ENCODE measurements at regions not wholly inside any gene's neighbourhood (a gene's known extent, or its start where the extent isn't known, plus 50 kb on each side); places are given as distances from the start of the nearest gene placed in this dataset.

GRCh38 chr2:207231967-207232366 is 66.2 kb upstream of the KLF7 start:
- TF ChIP-seq EZH2phosphoT487 (IDR thresholded peaks at IDR 0.05; ENCODE audit: borderline replicate concordance) (no peak), EZH2 (IDR thresholded peaks at IDR 0.05) (no peak), CTCF (IDR thresholded peaks at IDR 0.05 in 2 of 3, conservative IDR thresholded peaks at IDR 0.05 in 1 of 3; ENCODE audit: borderline replicate concordance in 1 of 3, insufficient read depth in 1 of 3, low read depth in 2 of 3, low read length in 2 of 3) (no peak), POLR2A (IDR thresholded peaks at IDR 0.05; ENCODE audit: borderline replicate concordance, extremely low read depth, insufficient read depth, insufficient read length) (no peak)
